H1 (cell line): ENCODE measurements at regions not wholly inside any gene's neighbourhood (a gene's known extent, or its start where the extent isn't known, plus 50 kb on each side); places are given as distances from the start of the nearest gene placed in this dataset.

Experiments used
- CHD7 ChIP-seq: fragments of 300-600 bp; sonication (generic); IDR thresholded peaks from 2 replicates; pipeline ENCODE4 v1.7.1; 2012; ENCODE audit warnings: low read length, moderate library complexity, mild to moderate bottlenecking, inconsistent platforms; ENCODE audit not compliant: insufficient replicate concordance
- MAX ChIP-seq: IDR thresholded peaks from 2 replicates; pipeline ENCODE4 v1.6.1; 2012; ENCODE audit warnings: inconsistent platforms

GRCh38 chr7:36088553-36088952 lies 64.5 kb upstream of the EEPD1 start (continued):
- TF ChIP-seq CHD7 (no peak), MAX (no peak)
